ENCODE measurements at regions not wholly inside any gene's neighbourhood (a gene's known extent, or its start where the extent isn't known, plus 50 kb on each side); places are given as distances from the start of the nearest gene placed in this dataset.

DNA sequence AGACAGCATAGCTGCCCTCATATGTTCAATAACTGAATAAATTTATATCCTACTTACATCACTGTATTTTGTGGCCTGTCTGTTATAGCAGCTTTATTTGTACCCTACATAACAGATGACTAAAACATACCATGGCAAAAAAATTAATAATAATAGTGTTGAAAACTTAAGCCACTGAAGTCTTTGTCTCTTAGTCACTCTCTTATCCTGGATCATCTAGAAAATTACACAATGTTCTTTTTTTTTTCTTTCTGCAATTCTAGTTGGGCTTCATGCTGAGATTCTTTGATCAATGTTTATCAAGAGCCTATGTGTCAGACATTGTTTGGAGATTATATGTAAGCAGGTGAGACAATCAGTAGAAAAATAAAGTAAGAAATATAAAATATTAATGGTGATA lies 519.3 kb upstream of the ARPP21 start:
- no peak for DNase-seq (ENCODE audit: low read depth in 1 of 2, low spot score in 1 of 2)
- no peaks in the 10 kb centered on the region for H3K27me3 ChIP-seq (ENCODE audit: insufficient read depth, poor library complexity, severe bottlenecking)
- TF ChIP-seq, protein P1, sequence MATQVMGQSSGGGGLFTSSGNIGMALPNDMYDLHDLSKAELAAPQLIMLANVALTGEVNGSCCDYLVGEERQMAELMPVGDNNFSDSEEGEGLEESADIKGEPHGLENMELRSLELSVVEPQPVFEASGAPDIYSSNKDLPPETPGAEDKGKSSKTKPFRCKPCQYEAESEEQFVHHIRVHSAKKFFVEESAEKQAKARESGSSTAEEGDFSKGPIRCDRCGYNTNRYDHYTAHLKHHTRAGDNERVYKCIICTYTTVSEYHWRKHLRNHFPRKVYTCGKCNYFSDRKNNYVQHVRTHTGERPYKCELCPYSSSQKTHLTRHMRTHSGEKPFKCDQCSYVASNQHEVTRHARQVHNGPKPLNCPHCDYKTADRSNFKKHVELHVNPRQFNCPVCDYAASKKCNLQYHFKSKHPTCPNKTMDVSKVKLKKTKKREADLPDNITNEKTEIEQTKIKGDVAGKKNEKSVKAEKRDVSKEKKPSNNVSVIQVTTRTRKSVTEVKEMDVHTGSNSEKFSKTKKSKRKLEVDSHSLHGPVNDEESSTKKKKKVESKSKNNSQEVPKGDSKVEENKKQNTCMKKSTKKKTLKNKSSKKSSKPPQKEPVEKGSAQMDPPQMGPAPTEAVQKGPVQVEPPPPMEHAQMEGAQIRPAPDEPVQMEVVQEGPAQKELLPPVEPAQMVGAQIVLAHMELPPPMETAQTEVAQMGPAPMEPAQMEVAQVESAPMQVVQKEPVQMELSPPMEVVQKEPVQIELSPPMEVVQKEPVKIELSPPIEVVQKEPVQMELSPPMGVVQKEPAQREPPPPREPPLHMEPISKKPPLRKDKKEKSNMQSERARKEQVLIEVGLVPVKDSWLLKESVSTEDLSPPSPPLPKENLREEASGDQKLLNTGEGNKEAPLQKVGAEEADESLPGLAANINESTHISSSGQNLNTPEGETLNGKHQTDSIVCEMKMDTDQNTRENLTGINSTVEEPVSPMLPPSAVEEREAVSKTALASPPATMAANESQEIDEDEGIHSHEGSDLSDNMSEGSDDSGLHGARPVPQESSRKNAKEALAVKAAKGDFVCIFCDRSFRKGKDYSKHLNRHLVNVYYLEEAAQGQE (IDR thresholded peaks at IDR 0.05; ENCODE audit: insufficient replicate concordance, low read depth) = no peak
- no peak for TF ChIP-seq GABPA (IDR thresholded peaks at IDR 0.05; ENCODE audit: low read depth)
- TF ChIP-seq POLR2AphosphoS5 (IDR thresholded peaks at IDR 0.05; ENCODE audit: low read depth) = no peak
- TF ChIP-seq SPI1 (IDR thresholded peaks at IDR 0.05; ENCODE audit: borderline replicate concordance, low read depth) = no peak
- TF ChIP-seq, protein P2, sequence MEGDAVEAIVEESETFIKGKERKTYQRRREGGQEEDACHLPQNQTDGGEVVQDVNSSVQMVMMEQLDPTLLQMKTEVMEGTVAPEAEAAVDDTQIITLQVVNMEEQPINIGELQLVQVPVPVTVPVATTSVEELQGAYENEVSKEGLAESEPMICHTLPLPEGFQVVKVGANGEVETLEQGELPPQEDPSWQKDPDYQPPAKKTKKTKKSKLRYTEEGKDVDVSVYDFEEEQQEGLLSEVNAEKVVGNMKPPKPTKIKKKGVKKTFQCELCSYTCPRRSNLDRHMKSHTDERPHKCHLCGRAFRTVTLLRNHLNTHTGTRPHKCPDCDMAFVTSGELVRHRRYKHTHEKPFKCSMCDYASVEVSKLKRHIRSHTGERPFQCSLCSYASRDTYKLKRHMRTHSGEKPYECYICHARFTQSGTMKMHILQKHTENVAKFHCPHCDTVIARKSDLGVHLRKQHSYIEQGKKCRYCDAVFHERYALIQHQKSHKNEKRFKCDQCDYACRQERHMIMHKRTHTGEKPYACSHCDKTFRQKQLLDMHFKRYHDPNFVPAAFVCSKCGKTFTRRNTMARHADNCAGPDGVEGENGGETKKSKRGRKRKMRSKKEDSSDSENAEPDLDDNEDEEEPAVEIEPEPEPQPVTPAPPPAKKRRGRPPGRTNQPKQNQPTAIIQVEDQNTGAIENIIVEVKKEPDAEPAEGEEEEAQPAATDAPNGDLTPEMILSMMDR (IDR thresholded peaks at IDR 0.05; ENCODE audit: insufficient read depth, low read length) = no peak
- no peak overlapping the region for H3K27ac ChIP-seq (replicated peaks)
- no peak overlapping the region for H3K4me3 ChIP-seq (replicated peaks; ENCODE audit: insufficient read depth, low read length)

DNA sequence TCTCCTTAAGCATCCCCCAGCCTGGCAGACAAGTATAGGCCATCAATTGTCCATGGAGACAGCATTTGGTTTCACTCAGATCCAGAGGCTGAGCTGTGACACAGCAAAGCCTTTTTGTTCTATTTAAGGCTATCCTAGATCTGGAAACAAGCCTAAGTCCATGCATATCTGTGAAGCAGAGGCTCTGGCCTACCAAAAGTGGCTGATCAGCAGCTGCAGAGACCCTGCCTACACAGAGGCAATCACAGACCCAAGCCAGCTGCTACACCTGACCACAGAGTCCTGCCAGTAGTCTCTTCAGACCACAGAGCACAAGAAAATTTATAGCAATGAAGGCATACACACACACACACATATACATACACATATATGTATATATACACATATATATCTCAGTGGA lies 501.7 kb upstream of the ARPP21 start:
- DNase-seq (ENCODE audit: low read depth in 1 of 2, low spot score in 1 of 2) = no peak
- H3K4me3 ChIP-seq (replicated peaks; ENCODE audit: insufficient read depth, low read length) = no peak overlapping the region
- TF ChIP-seq POLR2AphosphoS5 (IDR thresholded peaks at IDR 0.05; ENCODE audit: low read depth) (no peak), GABPA (IDR thresholded peaks at IDR 0.05; ENCODE audit: low read depth) (no peak), SPI1 (IDR thresholded peaks at IDR 0.05; ENCODE audit: borderline replicate concordance, low read depth) (no peak)
- TF ChIP-seq, protein P1 (IDR thresholded peaks at IDR 0.05; ENCODE audit: insufficient replicate concordance, low read depth) = no peak
- TF ChIP-seq, protein P2 (IDR thresholded peaks at IDR 0.05; ENCODE audit: insufficient read depth, low read length) = no peak
- no peaks in the 10 kb centered on the region for H3K27me3 ChIP-seq (ENCODE audit: insufficient read depth, poor library complexity, severe bottlenecking)
- no peak overlapping the region for H3K27ac ChIP-seq (replicated peaks)

DNA sequence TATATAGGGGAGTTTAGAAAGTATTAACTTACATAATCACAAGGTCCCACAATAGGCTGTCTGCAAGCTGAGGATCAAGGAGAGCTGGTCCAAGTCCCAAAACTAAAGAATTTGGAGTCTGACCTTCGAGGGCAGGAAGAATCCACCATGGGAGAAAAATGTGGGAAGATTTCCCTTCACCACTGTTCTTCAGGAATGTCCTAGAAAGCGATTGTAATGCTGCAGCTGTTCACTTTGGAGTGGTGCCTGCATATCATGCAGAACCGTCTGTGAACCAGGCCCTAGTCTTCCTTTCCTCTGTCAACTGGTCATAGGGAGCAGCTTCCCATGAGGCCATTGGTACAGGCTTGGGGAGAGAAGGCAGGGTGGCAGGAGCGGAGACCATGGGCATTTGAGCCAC lies 497.9 kb upstream of the ARPP21 start:
- no peak for DNase-seq (ENCODE audit: low read depth in 1 of 2, low spot score in 1 of 2)
- Histone ChIP-seq H3K27me3 (ENCODE audit: insufficient read depth, poor library complexity, severe bottlenecking) (no peaks in the 10 kb centered on the region), H3K4me3 (replicated peaks; ENCODE audit: insufficient read depth, low read length) (no peak overlapping the region), H3K27ac (replicated peaks) (no peak overlapping the region)
- TF ChIP-seq GABPA (IDR thresholded peaks at IDR 0.05; ENCODE audit: low read depth) (no peak), SPI1 (IDR thresholded peaks at IDR 0.05; ENCODE audit: borderline replicate concordance, low read depth) (no peak), POLR2AphosphoS5 (IDR thresholded peaks at IDR 0.05; ENCODE audit: low read depth) (no peak)
- TF ChIP-seq, protein P1 (IDR thresholded peaks at IDR 0.05; ENCODE audit: insufficient replicate concordance, low read depth) = no peak
- TF ChIP-seq, protein P2 (IDR thresholded peaks at IDR 0.05; ENCODE audit: insufficient read depth, low read length) = no peak

Data from HL-60 (cell line).